Epidermal melanocyte (primary cell): ENCODE measurements at regions not wholly inside any gene's neighbourhood (a gene's known extent, or its start where the extent isn't known, plus 50 kb on each side); places are given as distances from the start of the nearest gene placed in this dataset.
"Not testable (repeated sequence)": the region's sequence is repeated elsewhere in the genome, so short reads cannot be mapped to it uniquely, and the experiment has no call there.

Experiments
- DNase-seq: peaks from one replicate; pipeline ENCODE4 v3.0.0; 2011; ENCODE audit warnings: low spot score; ENCODE audit not compliant: insufficient read length

- DNase-seq = no peak
These were observed 633.8 kb downstream of the SLCO4C1 start for GRCh38 chr5:101662263-101662662.

GRCh38 chr5:101658433-101658832 lies 637.7 kb downstream of the SLCO4C1 start:
- DNase-seq = no peak

- no peak for DNase-seq
These were observed 642.1 kb downstream of the SLCO4C1 start for GRCh38 chr5:101653996-101654395.

GRCh38 chr5:101647861-101648260 lies 648.2 kb downstream of the SLCO4C1 start:
- DNase-seq = no peak

- no peak for DNase-seq
These were observed 652.3 kb downstream of the SLCO4C1 start for GRCh38 chr5:101643794-101644193.

GRCh38 chr5:101637599-101637998 lies 658.5 kb downstream of the SLCO4C1 start:
- DNase-seq = no peak

- DNase-seq = not testable (repeated sequence)
These were observed 668.3 kb downstream of the SLCO4C1 start for GRCh38 chr5:101627770-101628169.

- no peak for DNase-seq
These were observed 669.5 kb downstream of the SLCO4C1 start for GRCh38 chr5:101626572-101626971.

GRCh38 chr5:101611039-101611438 lies 685.0 kb downstream of the SLCO4C1 start:
- DNase-seq = no peak

GRCh38 chr5:101608322-101608721 lies 687.8 kb downstream of the SLCO4C1 start:
- no peak for DNase-seq

- DNase-seq = no peak
These were observed 690.4 kb downstream of the SLCO4C1 start for GRCh38 chr5:101605700-101606099.

GRCh38 chr5:101600614-101601013 lies 695.5 kb downstream of the SLCO4C1 start:
- DNase-seq = no peak

GRCh38 chr5:101590384-101590783 lies 687.3 kb upstream of the ST8SIA4 start:
- DNase-seq = no peak

- DNase-seq = no peak
These were observed 682.3 kb upstream of the ST8SIA4 start for GRCh38 chr5:101585366-101585765.

GRCh38 chr5:101580591-101580990 lies 677.5 kb upstream of the ST8SIA4 start:
- DNase-seq = no peak

GRCh38 chr5:101574017-101574416 lies 670.9 kb upstream of the ST8SIA4 start:
- DNase-seq = no peak

- DNase-seq = no peak
These were observed 657.9 kb upstream of the ST8SIA4 start for GRCh38 chr5:101561018-101561417.

GRCh38 chr5:101543780-101544179 lies 640.7 kb upstream of the ST8SIA4 start:
- no peak for DNase-seq

GRCh38 chr5:101539315-101539714 lies 636.2 kb upstream of the ST8SIA4 start:
- no peak for DNase-seq

- no peak for DNase-seq
These were observed 632.5 kb upstream of the ST8SIA4 start for GRCh38 chr5:101535626-101536025.

GRCh38 chr5:101534491-101535110 lies 631.5 kb upstream of the ST8SIA4 start:
- no peak for DNase-seq

GRCh38 chr5:101532430-101532829 lies 629.3 kb upstream of the ST8SIA4 start:
- no peak for DNase-seq

- DNase-seq = no peak
These were observed 627.9 kb upstream of the ST8SIA4 start for GRCh38 chr5:101531026-101531425.

- not testable (repeated sequence) for DNase-seq
These were observed 626.0 kb upstream of the ST8SIA4 start for GRCh38 chr5:101529094-101529493.
